Fibroblast of peridontal ligament (primary cell): ENCODE measurements at regions not wholly inside any gene's neighbourhood (a gene's known extent, or its start where the extent isn't known, plus 50 kb on each side); places are given as distances from the start of the nearest gene placed in this dataset.
A peak's percentile ranks its signal among the peaks of the same experiment; 100 is the strongest.
"Not testable (repeated sequence)": the region's sequence is repeated elsewhere in the genome, so short reads cannot be mapped to it uniquely, and the experiment has no call there.

Experiments used
- DNase-seq: peaks from one replicate; pipeline ENCODE4 v3.0.0-alpha.2; 2010; ENCODE audit errors: extremely low read depth

DNA sequence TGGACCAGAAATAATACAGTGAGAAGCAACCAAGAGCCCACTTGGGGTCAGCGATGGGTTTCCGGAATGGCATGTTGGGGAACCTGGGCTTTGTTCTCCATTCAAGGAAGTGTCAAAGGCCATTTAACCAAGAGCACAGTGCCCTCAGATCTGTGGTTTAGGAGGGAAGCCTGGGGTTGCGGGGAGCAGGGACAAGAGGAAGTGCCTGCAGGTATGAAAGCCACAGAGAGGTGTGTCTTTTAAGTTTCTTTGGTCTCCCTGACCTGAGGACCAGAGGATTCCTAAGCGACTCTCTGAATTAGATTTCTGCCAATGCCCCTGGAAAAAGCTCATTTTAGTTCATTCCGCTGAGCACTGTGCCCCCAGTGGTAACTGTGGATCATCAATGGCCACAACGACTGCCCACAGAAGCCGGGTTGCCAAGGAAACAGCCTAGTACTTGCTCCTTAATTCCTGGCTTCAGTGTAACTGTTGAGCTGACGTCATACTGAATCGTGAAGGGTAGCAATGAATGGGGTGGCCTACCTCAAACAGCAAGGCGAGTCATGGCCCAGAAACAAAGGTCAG is 107.3 kb upstream of the SPIN1 start:
- DNase-seq, result peak; percentile 26

DNA sequence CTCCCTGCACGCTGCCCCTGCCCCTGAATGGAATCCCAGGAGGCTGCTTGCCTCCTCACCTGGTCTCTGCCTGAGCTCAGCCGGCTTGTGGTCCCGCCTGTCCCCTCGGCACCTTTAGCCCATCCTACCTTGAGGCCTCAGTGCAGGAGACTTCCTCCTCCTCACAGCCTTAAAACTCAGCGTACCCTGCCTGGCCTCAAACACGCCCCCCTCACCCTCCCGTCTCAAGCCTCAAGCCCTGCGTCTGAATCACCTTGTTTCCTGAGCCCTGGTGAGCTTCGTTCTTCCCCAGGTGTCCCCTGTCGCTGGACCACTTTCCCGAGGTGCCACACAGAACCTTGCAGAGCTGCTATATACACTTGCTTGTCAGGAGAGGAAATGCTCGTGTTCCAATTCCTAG is 110.2 kb upstream of the SPIN1 start:
- no peak for DNase-seq

DNA sequence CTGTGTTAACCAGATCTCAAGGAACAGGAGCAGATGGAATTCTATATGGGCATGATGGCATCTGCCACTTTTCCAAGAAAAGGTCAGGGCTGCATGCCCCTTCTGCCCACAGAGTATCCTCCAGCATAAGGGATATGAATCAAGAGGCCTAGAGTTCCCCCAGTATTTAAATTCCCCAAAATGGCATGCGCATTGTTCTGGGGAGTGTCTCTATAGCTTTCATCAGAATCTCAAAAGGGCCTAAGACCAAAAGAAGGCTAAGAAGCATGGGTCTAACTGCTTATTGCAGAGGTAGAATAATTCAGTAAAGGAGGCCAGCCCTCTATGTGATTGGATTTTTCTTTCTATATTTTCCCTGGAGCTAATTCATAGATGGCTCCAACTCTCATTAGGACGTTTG is 114.2 kb upstream of the SPIN1 start:
- no peak for DNase-seq

GRCh38 chr9:88272986-88273385 is 115.3 kb upstream of the SPIN1 start:
- DNase-seq, result no peak

DNA sequence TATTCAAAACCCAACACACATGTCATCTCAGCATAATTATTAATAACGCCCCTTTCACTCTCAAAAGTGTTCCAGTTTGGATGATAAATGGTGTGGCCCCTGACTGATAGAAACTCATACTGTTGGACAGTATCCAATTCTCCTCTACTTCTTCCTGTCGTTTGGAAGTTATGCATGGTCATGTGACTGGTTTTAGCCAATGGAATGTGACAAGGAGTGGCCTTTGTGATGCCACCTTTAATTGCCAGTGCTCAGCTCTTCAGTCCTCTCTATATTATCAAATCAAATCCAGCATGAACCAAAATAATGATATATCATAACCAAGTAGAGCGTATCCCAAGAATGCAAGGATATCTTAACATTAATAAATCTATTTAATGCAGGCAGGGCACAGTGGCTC is 117.8 kb upstream of the SPIN1 start:
- no peak for DNase-seq

DNA sequence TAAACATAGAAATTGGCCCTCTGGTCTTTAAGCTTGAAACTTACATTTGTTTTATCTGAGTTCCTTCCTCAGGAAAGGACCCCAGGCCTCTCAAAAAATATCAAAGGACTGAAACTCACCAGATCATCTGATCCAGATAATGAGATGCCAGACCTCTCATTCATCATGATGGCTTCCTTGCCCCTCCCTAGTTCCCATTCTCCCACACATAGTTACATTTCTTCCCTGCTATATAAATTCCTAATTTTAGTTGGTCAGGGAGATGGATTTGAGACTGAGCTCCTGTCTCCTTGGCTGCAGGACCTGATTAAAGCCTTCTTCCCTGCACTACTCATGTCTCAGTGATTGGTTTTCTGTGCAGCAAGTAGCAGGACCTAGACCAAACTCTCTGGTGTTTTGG is 119.4 kb upstream of the SPIN1 start:
- no peak for DNase-seq

GRCh38 chr9:88267283-88267682 is 121.0 kb upstream of the SPIN1 start:
- DNase-seq, result no peak

GRCh38 chr9:88266416-88266815 is 121.8 kb upstream of the SPIN1 start:
- DNase-seq, result no peak

DNA sequence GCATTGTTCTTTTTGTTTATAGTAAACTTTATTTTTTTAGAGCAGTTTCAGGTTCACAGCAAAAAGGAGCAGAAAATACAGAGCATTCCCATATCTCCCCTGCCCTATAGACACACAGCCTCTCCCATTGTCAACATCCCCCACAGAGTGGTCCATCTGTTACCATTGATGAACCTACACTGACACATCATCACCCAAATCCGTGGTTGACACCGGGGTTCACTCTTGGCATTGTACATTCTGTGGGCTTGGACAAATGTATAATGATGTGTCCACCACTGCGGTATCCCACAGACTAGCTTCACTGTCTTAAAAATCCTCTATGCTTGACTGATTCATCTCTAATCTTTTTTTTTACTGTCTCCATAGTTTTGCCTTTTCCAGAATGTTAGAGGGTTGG is 120.7 kb upstream of the SPATA31C2 start:
- DNase-seq, result peak; percentile 7

- peak; percentile 26 for DNase-seq
Measured at GRCh38 chr9:88258601-88259000, 120.3 kb upstream of the SPATA31C2 start.

DNA sequence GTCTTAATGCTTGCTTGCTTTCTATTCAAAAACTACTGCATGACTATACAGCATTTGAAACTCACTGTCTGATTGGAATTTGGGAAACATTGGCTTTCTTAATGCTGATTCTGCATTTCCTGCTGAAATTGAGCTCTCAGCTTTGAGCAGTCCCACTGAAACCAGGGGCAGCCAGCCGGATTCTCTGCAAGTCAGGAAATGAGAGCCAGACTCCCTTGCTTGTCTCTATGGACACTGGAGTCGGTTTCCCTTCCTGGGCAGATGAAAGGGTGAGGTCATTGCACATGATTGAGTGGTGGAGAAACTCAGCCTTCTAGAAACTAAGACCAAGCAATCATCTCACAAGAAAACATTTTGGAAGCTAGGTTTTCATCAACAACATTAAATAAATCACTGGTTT is 119.7 kb upstream of the SPATA31C2 start:
- peak; percentile 87 for DNase-seq

GRCh38 chr9:88256216-88256615 is 117.9 kb upstream of the SPATA31C2 start:
- DNase-seq, result no peak

DNA sequence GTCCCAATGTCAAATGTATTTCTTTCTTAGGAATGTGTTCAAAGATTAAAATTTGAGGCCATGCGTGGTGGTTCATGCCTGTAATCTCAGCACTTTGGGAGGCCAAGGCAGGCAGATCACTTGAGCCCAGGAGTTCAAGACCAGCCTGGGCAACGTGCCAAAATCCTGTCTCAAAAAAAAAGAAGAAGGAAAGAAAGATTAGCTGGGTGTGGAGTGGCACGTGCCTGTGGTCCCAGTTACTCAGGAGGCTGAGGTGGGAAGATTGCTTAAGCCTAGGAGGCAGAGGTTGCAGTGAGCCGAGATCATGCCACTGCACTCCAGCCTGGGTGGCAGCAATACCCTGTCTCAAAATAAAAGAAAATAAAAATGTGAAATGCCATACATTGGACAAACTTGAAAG is 117.5 kb upstream of the SPATA31C2 start:
- DNase-seq, result not testable (repeated sequence)

GRCh38 chr9:88251903-88252302 is 113.6 kb upstream of the SPATA31C2 start:
- no peak for DNase-seq

- DNase-seq, result no peak
Measured at GRCh38 chr9:88243736-88244135, 105.5 kb upstream of the SPATA31C2 start.

DNA sequence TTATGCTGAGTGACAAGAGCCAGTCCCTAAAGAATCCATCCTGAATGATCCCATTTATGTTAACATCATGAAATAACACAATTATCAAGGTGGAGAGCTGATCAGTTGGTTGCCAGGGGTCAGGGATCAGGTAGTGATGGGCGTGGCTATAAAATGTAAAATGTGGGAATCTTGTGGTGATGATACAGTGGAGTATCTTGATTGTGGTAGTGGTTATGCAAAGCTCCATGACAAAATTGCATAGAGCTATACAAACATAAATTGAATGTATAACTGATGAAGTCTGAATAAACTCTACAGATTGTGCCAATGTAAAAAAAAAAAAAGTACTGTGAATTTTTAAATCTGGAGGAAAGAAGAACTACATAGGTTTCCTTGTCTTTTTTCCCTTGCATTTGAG is 104.6 kb upstream of the SPATA31C2 start:
- no peak for DNase-seq

DNA sequence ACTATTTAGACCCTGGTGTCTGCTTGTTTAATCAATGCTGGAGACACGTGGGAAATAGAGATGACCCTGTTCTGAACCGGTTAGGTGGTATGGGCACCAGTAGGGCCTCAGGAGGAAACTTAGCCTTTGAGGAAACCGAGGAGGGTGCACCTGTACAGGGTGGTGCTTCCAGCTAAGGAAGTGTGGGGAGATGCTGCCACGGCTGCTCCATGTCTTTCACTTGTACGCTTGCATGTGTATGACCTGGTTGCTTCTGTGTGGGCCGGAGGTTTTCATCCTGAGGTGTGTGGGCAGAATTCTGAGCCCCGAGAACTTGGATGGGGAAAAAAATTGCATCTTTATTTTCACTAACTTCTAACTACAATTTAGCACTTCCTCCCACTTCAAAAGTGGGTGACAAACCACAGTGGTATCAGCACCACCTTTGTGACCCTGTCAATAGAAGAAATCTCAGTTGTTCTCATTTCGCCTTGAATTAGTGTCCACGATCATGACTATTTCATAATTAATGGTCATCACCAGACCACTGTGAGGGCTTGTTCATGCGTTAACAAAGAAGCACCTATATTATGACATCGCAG is 99.8 kb upstream of the SPATA31C2 start:
- DNase-seq, result no peak

GRCh38 chr9:88237479-88237961 is 99.2 kb upstream of the SPATA31C2 start:
- no peak for DNase-seq

DNA sequence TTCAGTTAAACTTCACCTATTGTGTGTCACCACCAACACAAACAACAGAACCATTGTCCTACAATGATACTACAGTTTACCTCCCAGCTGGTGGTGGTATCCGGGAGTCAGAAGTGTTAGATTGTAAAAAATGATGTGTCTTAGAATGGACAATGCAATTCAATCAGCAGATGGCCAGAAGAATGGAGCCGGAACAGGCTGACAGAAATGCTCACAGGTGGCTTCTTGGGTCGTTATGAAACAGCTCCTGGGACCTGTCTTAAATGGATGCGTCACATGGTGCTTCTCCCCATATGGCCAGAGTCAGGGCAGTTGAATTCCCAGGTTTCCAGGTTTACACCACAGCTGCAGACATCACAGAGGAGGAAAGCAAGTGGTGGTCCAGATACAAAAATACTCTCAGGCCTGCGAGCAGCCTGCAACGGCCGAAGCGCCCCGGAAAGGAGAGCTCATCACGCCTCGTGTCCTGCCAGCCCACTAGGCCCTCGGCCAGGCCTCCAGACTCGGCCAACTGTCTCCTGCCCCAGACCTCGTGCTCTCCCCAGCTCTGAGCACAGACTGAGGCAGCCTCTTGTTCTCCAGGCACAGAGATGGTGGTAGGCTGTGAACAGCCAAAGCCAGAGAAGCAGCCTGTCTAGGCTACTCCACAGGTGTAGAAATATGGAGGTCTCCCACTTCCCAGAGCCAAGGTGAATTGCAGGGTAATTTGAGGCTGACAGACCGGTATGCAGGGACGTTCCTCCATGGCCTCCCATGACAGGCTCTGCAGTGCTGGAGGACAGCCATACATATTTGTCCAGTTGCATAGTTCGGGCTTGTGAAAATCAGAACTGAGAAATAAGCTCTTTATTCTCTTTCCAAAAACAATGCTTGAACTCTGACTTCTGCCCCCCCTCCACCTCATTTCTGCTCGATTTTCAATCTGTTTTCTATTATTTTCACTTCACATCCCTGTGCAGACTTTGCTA is 98.5 kb upstream of the SPATA31C2 start:
- peak; percentile 12 for DNase-seq

DNA sequence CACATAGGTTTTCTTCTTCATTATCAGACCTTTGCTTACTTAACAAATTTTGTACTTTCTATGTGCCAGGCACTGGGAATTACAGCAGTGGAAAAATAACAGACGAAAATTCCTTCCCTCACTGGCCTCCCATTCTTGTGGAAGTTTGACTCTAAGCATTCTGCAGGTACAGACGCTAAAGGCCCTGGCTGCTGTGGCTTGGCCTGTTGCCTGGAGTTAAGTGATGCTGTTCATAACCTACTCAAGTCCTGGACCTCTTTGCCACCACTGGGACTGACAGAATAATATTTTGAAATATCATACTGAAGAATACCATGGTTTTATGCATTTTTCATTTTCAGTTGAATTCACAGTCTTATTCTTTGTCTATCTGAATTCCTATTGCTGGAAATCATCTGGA is 97.3 kb upstream of the SPATA31C2 start:
- DNase-seq, result no peak

- DNase-seq, result no peak
Measured at GRCh38 chr9:88234114-88234513, 95.8 kb upstream of the SPATA31C2 start.

GRCh38 chr9:88233091-88233490 is 94.8 kb upstream of the SPATA31C2 start:
- no peak for DNase-seq

DNA sequence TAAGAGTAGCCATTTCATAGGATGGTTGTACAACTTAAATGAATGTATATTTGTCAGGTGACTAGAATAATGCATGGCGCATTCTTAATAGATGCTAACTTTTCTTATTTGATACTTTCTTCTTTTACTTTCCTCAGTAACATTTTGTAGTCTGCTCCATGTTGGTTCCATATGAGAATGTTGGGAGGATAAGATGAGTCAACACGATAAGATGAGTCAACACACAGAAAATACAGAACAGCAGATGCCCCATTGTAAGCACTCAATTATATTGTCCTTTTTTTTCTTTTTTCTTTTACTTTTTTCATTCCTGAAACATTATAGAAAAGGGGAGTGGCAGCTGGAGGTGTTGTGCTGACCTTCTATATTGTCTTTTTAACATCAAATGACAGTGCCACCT is 92.3 kb upstream of the SPATA31C2 start:
- DNase-seq, result no peak
